ENCODE measurements at regions not wholly inside any gene's neighbourhood (a gene's known extent, or its start where the extent isn't known, plus 50 kb on each side); places are given as distances from the start of the nearest gene placed in this dataset.

GRCh38 chrX:39150220-39150619 lies 349.0 kb downstream of the MID1IP1 start:
- DNase-seq: no peak

- no peak for DNase-seq
These were observed 349.4 kb downstream of the MID1IP1 start for GRCh38 chrX:39150621-39151020.

GRCh38 chrX:39152106-39152649 lies 350.9 kb downstream of the MID1IP1 start:
- peak; percentile 2 to 19 for DNase-seq

GRCh38 chrX:39156051-39156450 lies 354.8 kb downstream of the MID1IP1 start:
- no peak for DNase-seq

GRCh38 chrX:39157006-39157405 lies 355.7 kb downstream of the MID1IP1 start:
- no peak for DNase-seq

- DNase-seq: no peak
These were observed 356.5 kb downstream of the MID1IP1 start for GRCh38 chrX:39157796-39158195.

- DNase-seq: no peak
These were observed 357.8 kb downstream of the MID1IP1 start for GRCh38 chrX:39158801-39159657.

- DNase-seq: no peak
These were observed 358.8 kb downstream of the MID1IP1 start for GRCh38 chrX:39159921-39160507.

- no peak for DNase-seq
These were observed 360.5 kb downstream of the MID1IP1 start for GRCh38 chrX:39161611-39162255.

GRCh38 chrX:39162322-39162735 lies 361.1 kb downstream of the MID1IP1 start:
- peak; percentile 53 to 59 for DNase-seq

GRCh38 chrX:39163581-39164126 lies 362.4 kb downstream of the MID1IP1 start:
- DNase-seq: no peak

- no peak for DNase-seq
These were observed 363.0 kb downstream of the MID1IP1 start for GRCh38 chrX:39164212-39164611.

- no peak for DNase-seq
These were observed 363.9 kb downstream of the MID1IP1 start for GRCh38 chrX:39165185-39165584.

GRCh38 chrX:39165773-39166172 lies 364.5 kb downstream of the MID1IP1 start:
- no peak for DNase-seq

GRCh38 chrX:39167791-39168190 lies 366.5 kb downstream of the MID1IP1 start:
- DNase-seq: no peak

- DNase-seq: no peak
These were observed 367.4 kb downstream of the MID1IP1 start for GRCh38 chrX:39168609-39169008.

GRCh38 chrX:39169976-39170375 lies 368.7 kb downstream of the MID1IP1 start:
- no peak for DNase-seq

- DNase-seq: no peak
These were observed 369.2 kb downstream of the MID1IP1 start for GRCh38 chrX:39170464-39170863.

- DNase-seq: no peak
These were observed 370.4 kb downstream of the MID1IP1 start for GRCh38 chrX:39171686-39172085.

GRCh38 chrX:39174241-39174771 lies 373.0 kb downstream of the MID1IP1 start:
- no peak for DNase-seq

- peak; percentile 34 to 38 for DNase-seq
These were observed 373.6 kb downstream of the MID1IP1 start for GRCh38 chrX:39174772-39175417.

- no peak for DNase-seq
These were observed 374.3 kb downstream of the MID1IP1 start for GRCh38 chrX:39175418-39176057.
